ENCODE measurements at regions not wholly inside any gene's neighbourhood (a gene's known extent, or its start where the extent isn't known, plus 50 kb on each side); places are given as distances from the start of the nearest gene placed in this dataset.

GRCh38 chr5:82639393-82640144 is 361.4 kb upstream of the RPS23 start (continued):
- TF ChIP-seq EP300 (IDR thresholded peaks at IDR 0.05; ENCODE audit: borderline replicate concordance in 1 of 2, low read depth in 2 of 2, low read length in 2 of 2): no peak
- no peak for TF ChIP-seq USF2 (IDR thresholded peaks at IDR 0.05; ENCODE audit: low read length)
- no peak for TF ChIP-seq CEBPB (IDR thresholded peaks at IDR 0.05; ENCODE audit: low read depth, low read length)
- no peak for TF ChIP-seq POLR2AphosphoS5 (IDR thresholded peaks at IDR 0.05; ENCODE audit: low read depth, low read length)
- TF ChIP-seq SP1 (IDR thresholded peaks at IDR 0.05; ENCODE audit: low read depth, low read length): no peak

Measured in H1 (cell line).